Bronchial epithelial cell (primary cell): ENCODE measurements at regions not wholly inside any gene's neighbourhood (a gene's known extent, or its start where the extent isn't known, plus 50 kb on each side); places are given as distances from the start of the nearest gene placed in this dataset.

Source experiments
- DNase-seq: peaks from one replicate; pipeline ENCODE4 v3.0.0-alpha.2; 2010; ENCODE audit warnings: low read depth
- FAIRE-seq: peaks from 2 replicates; lab custom pipeline; 2011; peaks lifted over from hg19 to GRCh38; lab: Jason Lieb, UNC
- H3K27me3 ChIP-seq: 2 replicates; pipeline ENCODE4 v1.5.1; 2011; ENCODE audit warnings: low read length; ENCODE audit not compliant: control insufficient read depth, insufficient read depth
- H3K36me3 ChIP-seq: 2 replicates; pipeline ENCODE4 v1.5.1; 2011; ENCODE audit warnings: low read length; ENCODE audit not compliant: control insufficient read depth, insufficient read depth
- H3K4me3 ChIP-seq: 2 replicates; pipeline ENCODE4 v1.5.1; 2011; ENCODE audit warnings: mild to moderate bottlenecking, low read depth, low read length, control low read depth
- CTCF ChIP-seq: IDR thresholded peaks from 2 replicates; pipeline ENCODE4 v1.5.1; 2011; ENCODE audit warnings: mild to moderate bottlenecking, moderate library complexity, low read length, control low read depth, inconsistent platforms; ENCODE audit not compliant: insufficient read depth, severe bottlenecking

DNA sequence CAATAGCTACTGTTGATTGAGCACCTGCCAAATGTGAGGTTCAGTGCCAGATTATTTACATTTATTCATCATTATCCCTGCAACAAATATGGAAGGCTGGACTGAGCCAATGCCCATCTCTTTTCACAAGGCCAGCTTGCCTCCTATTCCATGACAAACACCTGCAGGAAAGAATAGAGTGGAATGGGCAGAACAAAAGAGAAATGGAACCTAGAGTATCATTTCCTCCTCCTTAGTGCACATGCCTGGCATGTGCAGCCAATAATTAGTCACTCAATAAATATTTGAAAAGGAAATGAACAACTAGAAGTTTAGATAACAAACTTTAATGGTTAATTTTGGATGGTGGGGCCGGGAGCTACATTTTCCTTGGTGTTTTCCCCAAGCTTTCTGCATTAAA, 61.4 kb upstream of the MYRIP start:
- Histone ChIP-seq H3K4me3 (no peak overlapping the region), H3K36me3 (no peaks in the 10 kb centered on the region), H3K27me3 (no peaks in the 10 kb centered on the region)
- DNase-seq (no peak), FAIRE-seq (no peak)
- no peak for TF ChIP-seq CTCF

- no peak for DNase-seq
These were observed 60.6 kb upstream of the MYRIP start for GRCh38 chr3:39748763-39749162.

DNA sequence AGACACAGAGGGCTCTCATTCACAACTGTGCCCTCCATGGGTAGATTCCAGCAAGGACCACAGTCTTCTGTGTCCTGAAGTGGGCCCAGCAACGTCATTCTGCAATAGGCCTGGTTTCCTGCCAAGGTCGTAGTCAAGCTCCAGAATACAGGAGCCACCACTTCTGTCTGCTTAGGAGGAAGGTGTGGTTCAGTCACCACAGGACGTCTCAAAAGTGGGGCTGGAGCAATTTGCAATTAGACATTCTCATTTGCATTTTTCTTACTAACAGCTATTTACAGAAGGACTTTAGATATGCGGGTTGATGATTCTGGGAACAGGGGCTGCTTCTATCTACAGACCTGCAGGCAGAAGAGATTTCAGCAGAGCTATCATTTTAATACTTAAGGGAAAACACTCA, 58.7 kb upstream of the MYRIP start:
- no peaks in the 10 kb centered on the region for H3K36me3 ChIP-seq
- FAIRE-seq (no peak), DNase-seq (no peak)
- no peak overlapping the region for H3K4me3 ChIP-seq
- TF ChIP-seq CTCF: no peak
- H3K27me3 ChIP-seq: no peaks in the 10 kb centered on the region

More at GRCh38 chr3:39748763-39749162, 60.6 kb upstream of the MYRIP start:
- no peak overlapping the region for H3K4me3 ChIP-seq
- no peak for FAIRE-seq
- H3K36me3 ChIP-seq: no peaks in the 10 kb centered on the region
- H3K27me3 ChIP-seq: no peaks in the 10 kb centered on the region
- TF ChIP-seq CTCF: no peak

GRCh38 chr3:39751286-39751685, 58.1 kb upstream of the MYRIP start:
- H3K4me3 ChIP-seq: no peak overlapping the region
- FAIRE-seq (no peak), DNase-seq (no peak)
- TF ChIP-seq CTCF: no peak
- H3K36me3 ChIP-seq: no peaks in the 10 kb centered on the region
- no peaks in the 10 kb centered on the region for H3K27me3 ChIP-seq

DNA sequence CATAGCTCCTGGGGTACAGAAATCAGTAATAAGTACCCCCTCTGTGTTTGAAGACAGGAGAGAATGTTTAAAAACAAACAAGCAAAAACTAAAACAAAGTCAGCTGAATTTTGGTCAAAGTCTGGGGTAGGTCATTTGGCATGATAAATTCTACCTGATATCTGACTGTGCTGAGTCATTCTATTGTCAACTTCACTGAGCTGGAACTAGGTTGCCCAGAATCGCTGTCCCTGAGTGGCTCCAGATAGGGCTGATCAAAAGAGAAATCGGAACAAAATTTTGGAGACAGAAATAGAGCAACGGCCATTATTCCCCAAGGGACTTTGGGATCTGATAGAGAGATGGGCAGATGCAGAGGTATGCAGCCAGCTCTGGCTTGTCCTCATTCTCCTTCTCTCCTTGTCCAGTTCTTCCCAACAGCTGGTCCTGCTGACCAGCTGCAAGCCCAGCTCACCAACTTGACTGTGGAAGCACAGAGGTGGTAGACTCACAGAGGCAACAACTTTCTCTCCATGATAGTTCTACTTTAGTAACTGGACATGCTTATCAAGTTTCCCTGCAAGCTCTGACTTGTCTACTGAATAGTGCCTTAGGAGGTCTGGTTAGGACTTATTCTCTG, 57.3 kb upstream of the MYRIP start:
- no peaks in the 10 kb centered on the region for H3K27me3 ChIP-seq
- no peak for FAIRE-seq
- H3K36me3 ChIP-seq: no peaks in the 10 kb centered on the region
- no peak for TF ChIP-seq CTCF
- peak; percentile 57 for DNase-seq
- no peak overlapping the region for H3K4me3 ChIP-seq

DNA sequence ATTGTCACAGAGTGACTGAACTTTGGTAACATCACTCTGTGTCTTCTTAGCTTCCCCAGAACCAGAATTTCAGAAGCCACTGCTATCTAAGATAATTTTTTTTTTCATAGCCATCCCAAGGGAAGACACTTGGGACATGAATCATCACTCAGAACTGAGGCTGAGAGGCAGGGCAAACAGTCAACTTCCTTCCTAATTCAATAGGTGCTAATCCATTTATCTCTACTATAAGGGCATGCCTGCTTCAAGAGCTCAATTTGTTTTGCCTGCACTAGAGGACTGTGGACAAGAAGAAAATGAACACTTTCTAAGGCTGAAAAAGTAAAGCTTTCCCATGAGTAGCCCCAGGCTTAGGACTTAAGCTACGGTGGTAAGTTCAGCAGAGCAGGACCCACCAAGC, 56.7 kb upstream of the MYRIP start:
- peak; percentile 64 for DNase-seq
- H3K4me3 ChIP-seq: no peak overlapping the region
- FAIRE-seq: no peak
- no peaks in the 10 kb centered on the region for H3K36me3 ChIP-seq
- no peak for TF ChIP-seq CTCF
- no peaks in the 10 kb centered on the region for H3K27me3 ChIP-seq
